ENCODE measurements at regions not wholly inside any gene's neighbourhood (a gene's known extent, or its start where the extent isn't known, plus 50 kb on each side); places are given as distances from the start of the nearest gene placed in this dataset.
"Not testable (repeated sequence)": the region's sequence is repeated elsewhere in the genome, so short reads cannot be mapped to it uniquely, and the experiment has no call there.

DNA sequence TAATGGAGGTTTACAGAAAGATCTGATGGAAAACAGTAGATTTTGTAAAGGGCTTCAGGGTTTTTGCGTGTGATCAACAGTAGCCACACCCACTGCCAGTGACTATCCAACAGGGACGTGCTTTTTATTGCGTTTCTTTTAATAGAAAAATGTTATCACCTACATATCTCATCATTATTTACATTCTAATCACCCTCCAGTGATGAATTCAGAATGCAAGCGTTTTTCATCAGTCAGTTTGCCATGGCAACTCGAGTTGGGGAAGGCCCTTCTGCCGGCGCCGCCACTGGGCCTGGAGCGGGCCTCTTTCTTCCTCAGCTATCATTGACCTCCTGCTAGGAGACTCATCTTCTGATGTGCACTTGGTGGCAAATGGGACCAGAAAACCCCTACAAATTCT lies 90.3 kb upstream of the TMTC4 start:
- DNase-seq (ENCODE audit: low read depth), result no peak

DNA sequence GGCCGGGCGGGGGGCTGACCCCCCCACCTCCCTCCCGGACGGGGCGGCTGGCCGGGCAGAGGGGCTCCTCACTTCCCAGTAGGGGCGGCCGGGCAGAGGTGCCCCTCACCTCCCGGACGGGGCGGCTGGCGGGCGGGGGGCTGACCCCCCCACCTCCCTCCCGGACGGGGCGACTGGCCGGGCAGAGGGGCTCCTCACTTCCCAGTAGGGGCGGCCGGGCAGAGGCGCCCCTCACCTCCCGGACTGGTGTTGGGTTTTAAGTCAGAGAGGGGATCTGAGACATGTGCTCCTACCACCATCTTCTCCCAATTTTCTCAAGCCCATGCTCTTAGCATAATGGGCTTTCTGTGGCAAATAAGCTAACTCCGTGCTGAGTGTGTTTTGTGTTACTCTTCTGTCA lies 87.5 kb upstream of the TMTC4 start:
- not testable (repeated sequence) for DNase-seq (ENCODE audit: low read depth)

DNA sequence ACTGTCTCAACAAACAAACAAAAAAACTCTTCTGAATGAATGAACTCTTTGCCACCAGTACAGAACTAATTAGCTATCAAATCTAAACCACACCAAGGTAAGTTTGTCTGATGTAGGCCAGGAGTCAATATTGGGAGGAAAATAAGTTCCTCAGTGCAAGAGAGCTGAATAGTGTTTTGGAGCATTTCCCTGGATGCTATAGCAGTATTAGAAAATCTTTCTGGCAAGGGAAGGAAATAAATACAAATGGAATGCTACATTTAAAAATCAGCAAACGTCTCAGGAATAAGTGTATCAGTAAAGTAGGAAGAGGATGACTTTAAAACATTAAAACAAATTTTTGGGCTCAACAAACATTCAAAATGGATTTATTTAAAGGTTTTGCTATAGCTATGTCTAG lies 81.3 kb upstream of the TMTC4 start:
- no peak for DNase-seq (ENCODE audit: low read depth)

DNA sequence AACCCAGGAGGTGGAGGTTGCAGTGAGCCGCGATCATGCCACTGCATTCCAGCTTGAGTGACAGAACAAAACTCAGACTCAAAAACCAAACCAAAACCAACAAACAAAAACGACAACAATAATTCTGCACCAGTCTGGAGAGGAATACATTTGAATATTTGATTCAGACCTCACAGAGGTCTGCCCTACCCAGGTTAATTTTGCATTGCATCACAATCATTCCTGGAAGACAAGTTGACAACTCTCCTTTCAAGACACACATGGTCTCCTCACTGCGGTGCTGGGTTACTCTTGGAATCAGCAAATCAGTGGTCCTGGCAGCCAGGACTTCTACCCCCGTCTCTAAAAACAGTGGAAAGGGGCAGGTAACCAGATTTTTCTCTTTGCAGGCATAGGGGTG lies 79.9 kb upstream of the TMTC4 start:
- no peak for DNase-seq (ENCODE audit: low read depth)

DNA sequence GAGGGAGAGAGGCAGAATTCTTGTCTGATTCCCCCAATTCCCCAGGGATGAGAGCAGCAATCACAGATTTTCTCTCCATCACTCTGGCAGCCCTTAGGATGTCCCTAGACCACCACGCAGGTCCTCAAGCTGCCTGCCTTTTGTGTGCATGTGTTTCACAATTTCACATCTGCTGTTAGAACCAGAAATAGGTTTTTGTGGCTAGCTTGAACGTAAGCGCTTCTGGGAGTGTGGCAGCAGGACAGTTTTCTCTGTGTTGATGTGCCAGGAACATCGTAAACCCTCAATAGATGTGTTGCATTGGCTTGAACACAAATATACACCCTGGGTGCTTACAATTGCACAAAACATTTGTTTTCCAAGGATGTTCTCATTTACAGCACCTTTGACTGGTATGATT lies 78.8 kb upstream of the TMTC4 start:
- no peak for DNase-seq (ENCODE audit: low read depth)

DNA sequence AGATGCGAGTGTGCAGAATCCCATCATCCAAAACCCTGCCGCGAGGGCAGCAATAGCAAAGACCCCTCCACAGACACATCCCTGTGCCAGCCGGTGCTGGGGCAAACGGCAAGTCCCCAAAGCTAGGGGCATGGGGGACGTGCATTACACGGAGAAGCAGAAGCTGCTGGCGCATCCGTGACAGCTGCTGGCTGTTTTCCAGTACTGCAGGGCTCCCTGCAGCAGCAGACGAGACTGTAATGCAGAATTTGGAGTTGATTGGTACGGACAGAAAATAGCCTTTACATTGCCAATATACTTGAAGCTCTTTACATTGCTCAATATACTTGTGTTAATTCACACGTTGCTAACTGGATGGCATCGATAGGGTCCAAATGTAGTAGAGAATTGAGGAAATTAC lies 77.2 kb upstream of the TMTC4 start:
- DNase-seq (ENCODE audit: low read depth), result no peak

DNA sequence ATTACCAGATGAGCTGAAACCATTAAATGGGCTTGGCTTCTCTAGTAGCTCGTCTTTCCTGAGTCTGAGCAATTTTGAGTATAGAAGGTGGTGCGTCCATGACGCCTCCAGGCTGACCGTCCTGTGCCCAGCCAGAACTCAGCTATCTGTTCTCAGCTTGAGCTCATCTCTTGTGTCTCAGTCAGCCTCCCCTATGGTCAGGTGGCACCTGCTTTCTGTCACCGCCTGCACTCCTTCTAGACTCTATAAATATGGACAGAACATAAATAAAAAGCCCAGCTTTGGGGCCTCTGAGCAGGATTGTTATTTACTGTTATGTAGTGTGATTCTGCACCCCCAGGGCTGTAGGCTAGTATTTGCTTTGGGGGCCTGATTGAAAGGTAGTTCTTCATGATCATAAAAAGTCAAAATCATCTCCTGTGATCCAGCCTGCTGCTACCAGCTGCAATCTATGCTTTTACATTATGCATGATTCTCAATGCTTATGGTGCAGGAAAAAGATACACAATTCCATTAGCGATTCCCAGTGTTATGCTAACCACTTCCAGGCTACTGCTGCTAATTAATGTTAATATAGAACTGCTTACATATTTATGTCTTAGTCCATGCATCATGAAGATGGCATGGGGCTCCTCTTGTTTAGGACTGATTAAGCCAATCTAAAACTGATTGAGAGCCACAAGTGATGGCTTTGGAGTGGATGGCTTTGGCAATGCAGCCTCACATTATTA lies 72.5 kb upstream of the TMTC4 start:
- DNase-seq (ENCODE audit: low read depth), result no peak

DNA sequence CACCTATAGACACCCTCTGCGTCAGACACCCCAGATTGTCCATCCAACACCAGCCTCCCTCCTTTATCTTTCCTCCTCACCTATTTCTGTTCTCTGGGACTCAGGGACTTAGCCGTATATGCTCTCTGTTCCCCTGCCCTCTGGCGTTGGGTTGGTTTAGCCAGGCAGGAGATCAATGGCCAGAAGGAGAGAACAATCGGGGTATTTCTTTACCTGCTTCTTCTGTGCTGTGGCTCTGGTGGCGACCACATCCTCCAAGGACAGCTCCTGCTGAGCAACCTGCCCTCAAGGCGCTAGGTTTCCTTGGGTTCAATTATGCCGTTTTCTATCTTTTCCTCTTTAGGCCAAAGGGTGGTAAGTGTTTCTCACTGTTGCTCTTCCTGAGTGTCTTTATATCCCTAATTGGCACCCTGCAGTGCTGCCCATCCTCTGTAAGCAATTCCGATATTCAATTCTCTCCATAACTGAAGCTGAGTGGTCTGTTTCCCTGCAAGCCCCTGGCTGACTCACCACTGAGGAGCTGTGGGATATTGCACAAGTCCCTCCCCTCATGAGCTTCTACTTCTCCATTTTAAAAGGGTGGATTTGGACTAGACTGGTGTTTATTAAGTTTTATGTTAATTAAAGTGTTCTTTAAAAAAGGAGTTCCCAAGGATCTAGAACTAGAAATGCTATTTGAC lies 63.7 kb upstream of the TMTC4 start:
- DNase-seq (ENCODE audit: low read depth), result no peak

DNA sequence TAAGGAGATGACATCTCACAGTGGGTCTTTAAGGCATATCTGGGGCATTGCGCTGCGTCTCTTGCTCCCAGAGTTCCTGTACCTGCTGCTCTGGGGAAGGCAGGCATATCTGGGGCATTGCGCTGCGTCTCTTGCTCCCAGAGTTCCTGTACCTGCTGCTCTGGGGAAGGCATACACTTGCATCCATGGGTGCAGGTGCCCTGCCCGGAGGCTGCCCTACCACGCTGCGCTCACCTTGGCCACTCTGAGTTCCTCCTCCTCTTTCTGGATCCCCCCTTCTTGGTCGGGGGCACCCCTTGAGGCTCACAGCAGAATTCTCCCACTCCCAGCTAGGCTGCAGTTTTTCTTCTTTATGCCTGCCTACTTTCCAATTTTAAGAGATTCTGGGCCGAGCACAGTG lies 60.9 kb upstream of the TMTC4 start:
- no peak for DNase-seq (ENCODE audit: low read depth)

DNA sequence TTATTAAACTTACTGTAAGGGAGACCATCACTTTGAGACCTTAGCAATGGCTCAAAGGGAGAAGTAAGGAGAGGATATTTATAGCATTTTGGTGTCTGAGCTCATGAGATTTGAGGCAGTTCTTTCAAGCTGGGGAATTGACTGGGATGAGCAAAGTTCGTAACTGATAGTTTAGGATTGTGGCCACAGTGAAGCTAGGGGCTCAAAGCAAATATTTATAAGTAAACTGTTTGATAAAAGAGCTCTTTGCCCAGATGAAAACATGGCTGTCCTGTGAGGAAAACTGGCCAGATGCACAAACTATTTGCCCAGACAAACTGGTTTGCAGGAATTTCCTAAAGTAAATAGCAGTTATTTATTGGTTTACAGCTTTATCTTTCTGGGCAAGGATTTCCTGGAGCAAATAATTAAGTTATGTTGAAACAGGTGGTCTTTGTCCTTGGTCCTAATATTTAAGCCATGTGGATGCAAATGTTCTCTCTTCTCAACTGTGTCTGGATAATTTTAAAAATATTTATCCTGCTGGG lies 59.7 kb upstream of the TMTC4 start:
- DNase-seq (ENCODE audit: low read depth), result no peak

DNA sequence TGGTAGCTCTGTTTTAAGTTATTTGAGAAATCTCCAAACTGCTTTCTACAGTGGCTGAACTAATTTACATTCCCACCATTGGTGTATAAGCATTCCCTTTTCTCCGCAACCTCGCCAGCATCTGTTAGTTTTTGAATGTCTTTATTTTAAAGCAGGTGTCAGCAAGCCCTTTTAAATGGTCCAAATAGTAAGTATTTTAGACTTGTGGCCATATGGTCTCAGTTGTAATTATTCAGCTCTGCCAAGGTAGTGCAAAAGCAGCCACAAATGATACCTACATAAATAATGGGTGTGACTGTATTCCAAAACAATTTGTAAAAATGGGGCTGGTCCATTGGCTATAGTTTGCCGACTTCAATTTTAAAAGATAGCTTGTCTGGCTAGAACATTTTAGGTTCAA lies 58.7 kb upstream of the TMTC4 start:
- DNase-seq (ENCODE audit: low read depth), result no peak

DNA sequence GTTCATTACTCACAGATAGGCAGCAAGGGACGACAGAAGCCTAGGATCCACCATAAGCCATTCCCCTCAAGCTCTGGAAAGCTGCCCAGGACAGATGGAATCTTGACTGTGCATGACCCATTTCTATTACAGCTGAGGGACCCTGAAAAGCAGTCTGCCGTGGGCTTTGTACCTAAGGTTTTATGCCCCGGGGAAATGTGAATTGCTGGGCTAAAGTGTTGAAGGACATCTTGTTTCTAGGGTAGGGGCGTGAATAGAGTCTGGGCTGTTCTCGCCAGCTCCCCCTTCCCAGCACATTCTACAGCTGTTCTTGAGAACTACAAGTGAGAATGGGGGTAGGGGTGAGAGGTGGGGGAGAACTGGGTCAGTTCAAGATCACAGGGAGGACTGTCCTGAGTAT lies 53.6 kb upstream of the TMTC4 start:
- DNase-seq (ENCODE audit: low read depth), result no peak

DNA sequence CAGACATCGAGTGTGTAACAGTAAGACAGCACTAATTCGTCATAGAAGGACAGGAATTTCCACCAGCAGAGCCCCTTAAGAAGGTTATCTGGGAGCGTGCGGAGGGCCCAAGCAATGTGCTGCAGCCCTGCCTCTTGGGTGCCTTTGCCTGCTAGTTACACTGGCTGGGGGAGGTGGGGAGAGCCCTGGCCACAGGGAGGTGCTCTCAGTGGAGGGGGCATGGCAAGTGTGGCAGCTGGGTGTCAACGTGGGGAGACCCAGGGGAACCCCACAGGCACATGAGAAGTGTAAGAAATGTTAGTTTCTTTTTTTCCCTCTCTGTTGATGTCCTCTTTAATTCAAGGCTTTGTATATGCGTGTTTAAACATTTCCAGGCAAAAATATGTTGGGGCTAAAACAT lies 50.9 kb upstream of the TMTC4 start:
- no peak for DNase-seq (ENCODE audit: low read depth)

DNA sequence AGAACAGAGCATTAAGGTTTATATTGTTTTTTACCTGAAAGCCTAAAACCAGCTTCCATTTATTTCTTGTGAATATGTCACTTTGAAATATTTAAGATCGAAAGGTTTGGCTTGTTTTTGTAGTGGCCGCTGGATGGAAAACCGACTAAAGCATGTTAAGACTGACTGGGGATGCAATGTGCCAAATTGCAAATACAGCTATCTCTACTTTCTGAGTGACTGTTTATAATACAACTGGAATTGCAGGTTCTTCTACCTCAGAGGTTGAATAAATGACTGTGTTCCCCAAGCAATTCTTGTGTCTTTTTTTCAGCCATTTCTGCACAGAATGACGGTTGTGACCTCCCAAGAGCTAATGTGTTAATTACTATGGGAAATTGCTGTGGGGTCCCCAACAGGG lies 50.0 kb upstream of the TMTC4 start:
- no peak for DNase-seq (ENCODE audit: low read depth)

All from iris pigment epithelial cell (primary cell).